Astrocyte (in vitro differentiated cells and primary cell): ENCODE measurements at regions not wholly inside any gene's neighbourhood (a gene's known extent, or its start where the extent isn't known, plus 50 kb on each side); places are given as distances from the start of the nearest gene placed in this dataset.

Experiments
- DNase-seq: peaks from one replicate; pipeline ENCODE4 v3.0.0-alpha.2; 2010; ENCODE audit warnings: low read depth
- FAIRE-seq: peaks from 2 replicates; lab custom pipeline; 2011; peaks lifted over from hg19 to GRCh38; lab: Jason Lieb, UNC
- H2AFZ ChIP-seq: 2 replicates; pipeline ENCODE4 v1.6.0; 2012; ENCODE audit warnings: low read depth, low read length, inconsistent platforms
- H3K27ac ChIP-seq: 2 replicates; pipeline ENCODE4 v1.5.1; 2011; ENCODE audit warnings: low read depth, low read length, inconsistent platforms
- H3K27me3 ChIP-seq: 2 replicates; pipeline ENCODE4 v1.6.0; 2011; ENCODE audit warnings: low read length, inconsistent platforms; ENCODE audit not compliant: insufficient read depth
- H3K36me3 ChIP-seq: 2 replicates; pipeline ENCODE4 v1.5.1; 2011; ENCODE audit warnings: low read length, inconsistent platforms; ENCODE audit not compliant: insufficient read depth
- H3K4me1 ChIP-seq: 2 replicates; pipeline ENCODE4 v1.5.1; 2011; ENCODE audit warnings: low read length, inconsistent platforms; ENCODE audit not compliant: insufficient read depth
- H3K4me2 ChIP-seq: 2 replicates; pipeline ENCODE4 v1.6.0; 2012; ENCODE audit warnings: low read length, inconsistent platforms
- H3K4me3 ChIP-seq: 2 replicates; pipeline ENCODE4 v1.5.1; 2011; ENCODE audit warnings: low read depth, mild to moderate bottlenecking, low read length, inconsistent platforms; ENCODE audit not compliant: insufficient read depth
- H3K79me2 ChIP-seq: 2 replicates; pipeline ENCODE4 v1.6.0; 2012; ENCODE audit warnings: mild to moderate bottlenecking, low read length, inconsistent platforms; ENCODE audit not compliant: insufficient read depth
- H3K9ac ChIP-seq: 2 replicates; pipeline ENCODE4 v1.6.0; 2012; ENCODE audit warnings: mild to moderate bottlenecking, low read length, inconsistent platforms
- H3K9me3 ChIP-seq: 2 replicates; pipeline ENCODE4 v1.5.1; 2012; ENCODE audit warnings: low read depth, mild to moderate bottlenecking, low read length, inconsistent platforms; ENCODE audit not compliant: insufficient read depth
- H4K20me1 ChIP-seq: 2 replicates; pipeline ENCODE4 v1.6.0; 2012; ENCODE audit warnings: low read length, inconsistent platforms; ENCODE audit not compliant: insufficient read depth
- H3K27ac Mint-ChIP-seq: one replicate; pipeline ENCODE4 v1.8.0; 2021; ENCODE audit warnings: mild to moderate bottlenecking, mixed read lengths; ENCODE audit not compliant: unreplicated experiment
- H3K27me3 Mint-ChIP-seq: one replicate; pipeline ENCODE4 v1.8.0; 2021; ENCODE audit warnings: low read depth, mixed read lengths; ENCODE audit not compliant: unreplicated experiment
- H3K36me3 Mint-ChIP-seq: one replicate; pipeline ENCODE4 v1.8.0; 2021; ENCODE audit warnings: low read depth, mixed read lengths; ENCODE audit not compliant: unreplicated experiment
- H3K4me1 Mint-ChIP-seq: one replicate; pipeline ENCODE4 v1.8.0; 2021; ENCODE audit warnings: low read depth, mixed read lengths; ENCODE audit not compliant: unreplicated experiment
- H3K4me3 Mint-ChIP-seq: one replicate; pipeline ENCODE4 v1.8.0; 2021; ENCODE audit warnings: mild to moderate bottlenecking, moderate library complexity, mixed read lengths; ENCODE audit not compliant: unreplicated experiment
- H3K9me3 Mint-ChIP-seq: one replicate; pipeline ENCODE4 v1.8.0; 2021; ENCODE audit warnings: mild to moderate bottlenecking, mixed read lengths; ENCODE audit not compliant: unreplicated experiment
- CTCF ChIP-seq: IDR thresholded peaks from 2 replicates; pipeline ENCODE4 v1.5.1; 2011; ENCODE audit warnings: low read depth, mild to moderate bottlenecking, inconsistent platforms, low read length, moderate library complexity; ENCODE audit not compliant: insufficient read depth
- EZH2 ChIP-seq: IDR thresholded peaks from 2 replicates; pipeline ENCODE4 v1.6.1; 2012; ENCODE audit warnings: mild to moderate bottlenecking, low read length, inconsistent platforms; ENCODE audit not compliant: insufficient read depth

- no peaks in the 10 kb centered on the region for H4K20me1 ChIP-seq
- H3K4me2 ChIP-seq = no peak overlapping the region
- H3K4me3 ChIP-seq = no peak overlapping the region
- no peaks in the 10 kb centered on the region for H3K4me1 ChIP-seq
- H3K27ac ChIP-seq = no peak overlapping the region
- FAIRE-seq = no peak
- H3K79me2 ChIP-seq = no peaks in the 10 kb centered on the region
- no peaks in the 10 kb centered on the region for H3K4me1 Mint-ChIP-seq
- H3K27me3 ChIP-seq = peaks cover 9% of the 10 kb centered on the region
- no peaks in the 10 kb centered on the region for H3K36me3 Mint-ChIP-seq
- no peak overlapping the region for H2AFZ ChIP-seq
- no peak for DNase-seq
- no peaks in the 10 kb centered on the region for H3K9me3 Mint-ChIP-seq
- no peak overlapping the region for H3K9ac ChIP-seq
- TF ChIP-seq EZH2 = no peak
- TF ChIP-seq CTCF = no peak
- H3K9me3 ChIP-seq = no peaks in the 10 kb centered on the region
- no peak overlapping the region for H3K27ac Mint-ChIP-seq
- peaks cover 2% of the 10 kb centered on the region for H3K27me3 Mint-ChIP-seq
- no peaks in the 10 kb centered on the region for H3K36me3 ChIP-seq
- H3K4me3 Mint-ChIP-seq = no peak overlapping the region
Measured at GRCh38 chr3:22088204-22088603, 337.2 kb upstream of the ZNF385D start.

- Histone ChIP-seq H3K4me3 (no peak overlapping the region), H3K27ac (no peak overlapping the region), H3K27me3 (peaks cover 9% of the 10 kb centered on the region), H4K20me1 (no peaks in the 10 kb centered on the region), H3K36me3 (no peaks in the 10 kb centered on the region), H3K79me2 (no peaks in the 10 kb centered on the region), H3K4me2 (peak overlapping the region; percentile 39), H3K4me1 (no peaks in the 10 kb centered on the region), H3K9me3 (no peaks in the 10 kb centered on the region), H3K9ac (no peak overlapping the region), H2AFZ (no peak overlapping the region)
- TF ChIP-seq EZH2 = no peak
- TF ChIP-seq CTCF = peak; percentile 47
- no peaks in the 10 kb centered on the region for H3K27me3 Mint-ChIP-seq
- H3K4me3 Mint-ChIP-seq = no peak overlapping the region
- no peaks in the 10 kb centered on the region for H3K36me3 Mint-ChIP-seq
- FAIRE-seq = no peak
- no peaks in the 10 kb centered on the region for H3K9me3 Mint-ChIP-seq
- no peak for DNase-seq
- H3K4me1 Mint-ChIP-seq = peaks cover under 1% of the 10 kb centered on the region
- no peak overlapping the region for H3K27ac Mint-ChIP-seq
Measured at GRCh38 chr3:22089284-22089683, 338.3 kb upstream of the ZNF385D start.

- Histone ChIP-seq H2AFZ (no peak overlapping the region), H3K4me2 (no peak overlapping the region), H3K79me2 (no peaks in the 10 kb centered on the region), H3K9me3 (no peaks in the 10 kb centered on the region), H3K27ac (no peak overlapping the region), H3K4me3 (no peak overlapping the region), H3K9ac (no peak overlapping the region), H3K4me1 (no peaks in the 10 kb centered on the region), H3K27me3 (peaks cover 9% of the 10 kb centered on the region), H3K36me3 (no peaks in the 10 kb centered on the region), H4K20me1 (no peaks in the 10 kb centered on the region)
- TF ChIP-seq CTCF (no peak), EZH2 (no peak)
- FAIRE-seq (no peak), DNase-seq (no peak)
- H3K27ac Mint-ChIP-seq = no peak overlapping the region
- peaks cover 4% of the 10 kb centered on the region for H3K4me1 Mint-ChIP-seq
- H3K27me3 Mint-ChIP-seq = no peaks in the 10 kb centered on the region
- no peaks in the 10 kb centered on the region for H3K36me3 Mint-ChIP-seq
- no peak overlapping the region for H3K4me3 Mint-ChIP-seq
- no peaks in the 10 kb centered on the region for H3K9me3 Mint-ChIP-seq
Measured at GRCh38 chr3:22091329-22091728, 340.3 kb upstream of the ZNF385D start.
